SK-MEL-5 (cell line): ENCODE measurements at regions not wholly inside any gene's neighbourhood (a gene's known extent, or its start where the extent isn't known, plus 50 kb on each side); places are given as distances from the start of the nearest gene placed in this dataset.
"Not testable (repeated sequence)": the region's sequence is repeated elsewhere in the genome, so short reads cannot be mapped to it uniquely, and the experiment has no call there.

Source experiments
- DNase-seq: peaks from one replicate; pipeline ENCODE4 v3.0.0-alpha.2; 2016; ENCODE audit warnings: low read depth, low spot score
- in situ Hi-C: cut with HindIII; loops from 2 replicates; pipeline ENCODE4 v1.10.0; 2016; ENCODE audit warnings: low sequenced_read_pairs, high pct_unique_total_duplicates, low pct_unique_long_range_greater_than_20kb

DNA sequence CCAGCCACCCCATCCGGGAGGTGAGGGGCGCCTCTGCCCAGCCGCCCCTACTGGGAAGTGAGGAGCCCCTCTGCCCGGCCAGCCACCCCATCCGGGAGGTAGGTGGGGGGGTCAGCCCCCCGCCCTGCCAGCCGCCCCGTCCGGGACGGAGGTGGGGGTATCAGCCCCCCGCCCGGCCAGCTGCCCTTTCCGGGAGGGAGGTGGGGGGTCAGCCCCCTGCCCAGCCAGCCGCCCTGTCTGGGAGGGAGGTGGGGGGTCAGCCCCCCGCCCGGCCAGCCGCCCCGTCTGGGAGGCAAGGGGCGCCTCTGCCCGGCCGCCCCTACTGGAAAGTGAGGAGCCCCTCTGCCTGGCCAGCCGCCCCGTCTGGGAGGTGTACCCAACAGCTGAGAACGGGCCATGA, 299.4 kb upstream of the RORB start:
- in situ Hi-C loops, DNase-seq: not testable (repeated sequence)

DNA sequence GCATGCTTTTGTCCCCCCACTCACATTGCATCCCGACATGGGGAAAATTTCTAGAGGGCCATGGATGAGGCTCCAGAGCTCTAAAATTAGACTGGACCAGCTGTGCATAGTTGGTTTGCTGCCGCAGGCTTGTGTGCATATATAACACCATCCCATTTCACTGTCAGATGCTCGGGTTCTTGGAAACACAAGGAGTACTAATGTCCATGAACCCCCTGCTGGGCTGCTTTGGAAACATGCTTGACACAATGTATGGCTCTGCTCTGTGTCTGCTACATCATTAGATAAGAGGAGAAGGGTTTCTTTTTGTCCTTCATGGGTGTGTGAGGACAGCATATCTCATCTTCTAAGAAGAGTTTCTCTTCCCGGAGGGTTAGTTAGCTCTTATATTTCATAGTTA, 292.1 kb upstream of the RORB start:
- in situ Hi-C loops = no loop called here
- peak; percentile 38 for DNase-seq

DNA sequence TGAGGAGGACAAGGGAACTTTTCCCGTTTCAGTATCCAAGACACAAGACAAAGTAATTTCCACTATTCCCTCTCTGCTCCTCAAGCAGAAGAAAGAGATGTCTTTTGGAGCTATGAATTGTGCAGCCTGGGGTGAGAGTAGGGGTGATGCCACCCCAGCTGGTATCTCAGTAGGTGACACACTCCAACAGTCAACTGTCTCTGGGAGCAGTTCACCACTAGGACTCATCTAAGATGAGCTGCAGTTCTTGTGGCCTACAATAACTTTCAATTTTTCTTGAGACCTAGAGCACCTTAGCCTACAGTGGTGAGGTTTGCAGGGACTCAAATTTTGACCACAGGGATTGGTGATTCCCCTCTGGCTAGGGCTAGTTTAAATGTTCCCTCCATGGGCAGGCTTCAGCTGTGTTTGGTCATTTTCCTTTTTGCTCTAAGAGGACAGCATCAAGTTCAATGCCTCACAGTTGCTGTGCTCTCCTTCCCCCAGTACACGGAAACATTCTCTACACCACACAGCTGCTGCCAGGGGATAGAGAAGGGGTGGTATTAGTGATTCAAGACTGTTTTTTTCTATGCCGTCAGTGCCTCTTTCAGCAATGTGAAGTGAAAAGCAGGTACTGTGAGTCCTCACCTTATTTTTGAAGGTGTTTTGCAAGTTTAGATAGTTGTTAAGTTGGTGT, 278.6 kb upstream of the RORB start:
- in situ Hi-C loops = no loop called here

GRCh38 chr9:74220327-74220726, 276.8 kb upstream of the RORB start:
- in situ Hi-C loops = no loop called here
- no peak for DNase-seq

More for the DNA sequence above, 278.6 kb upstream of the RORB start:
- DNase-seq = no peak

DNA sequence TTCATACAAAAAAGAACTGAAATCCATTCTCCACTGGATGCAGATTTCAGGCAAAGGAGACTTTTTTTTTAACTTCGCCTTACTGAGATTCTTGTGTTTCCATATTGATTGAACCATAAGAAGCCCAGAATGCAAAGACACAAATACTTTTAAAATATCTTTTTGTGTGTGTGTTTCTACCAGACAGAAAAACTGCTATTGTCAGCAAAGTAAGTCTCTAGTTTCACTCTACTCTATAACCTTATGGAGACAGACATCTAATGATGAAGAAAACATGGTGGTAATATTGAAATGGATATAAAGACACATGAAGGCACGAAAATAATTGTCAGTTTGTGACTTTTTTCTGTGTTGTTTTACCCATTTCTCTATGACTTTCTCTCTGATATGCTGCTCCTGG, 260.3 kb upstream of the RORB start:
- in situ Hi-C loops = no loop called here
- DNase-seq = no peak

- in situ Hi-C loops = no loop called here
- DNase-seq = no peak
Observed at GRCh38 chr9:74245866-74246497, 251.2 kb upstream of the RORB start.

DNA sequence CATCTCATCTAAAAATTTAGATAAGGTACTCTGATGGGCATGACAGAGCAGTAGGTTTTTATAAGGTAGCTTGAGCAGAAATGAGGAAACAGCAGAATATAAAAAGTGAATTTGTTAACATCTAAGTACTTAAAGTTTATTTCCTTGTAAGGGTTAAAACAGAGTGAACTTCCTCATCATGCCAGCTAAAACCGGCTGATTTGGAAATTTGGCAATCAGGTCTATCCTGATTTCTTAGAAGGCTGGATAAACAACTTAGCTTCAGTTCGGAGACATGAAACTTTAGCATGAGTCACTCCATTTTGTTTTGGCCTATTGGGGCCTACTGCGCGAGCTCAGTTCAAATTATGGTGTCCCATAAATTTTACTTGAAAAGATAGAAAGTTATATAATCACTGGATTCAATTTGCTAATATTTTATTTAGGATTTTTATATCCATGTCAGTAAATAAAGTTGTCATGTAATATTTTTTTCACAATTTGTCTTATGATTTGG, 241.6 kb upstream of the RORB start:
- DNase-seq = no peak
- in situ Hi-C loops = no loop called here

GRCh38 chr9:74275872-74276508, 221.1 kb upstream of the RORB start:
- no peak for DNase-seq

GRCh38 chr9:74277532-74277931, 219.6 kb upstream of the RORB start:
- in situ Hi-C loops = no loop called here
- DNase-seq = no peak

More at GRCh38 chr9:74275872-74276508, 221.1 kb upstream of the RORB start:
- in situ Hi-C loops = no loop called here

DNA sequence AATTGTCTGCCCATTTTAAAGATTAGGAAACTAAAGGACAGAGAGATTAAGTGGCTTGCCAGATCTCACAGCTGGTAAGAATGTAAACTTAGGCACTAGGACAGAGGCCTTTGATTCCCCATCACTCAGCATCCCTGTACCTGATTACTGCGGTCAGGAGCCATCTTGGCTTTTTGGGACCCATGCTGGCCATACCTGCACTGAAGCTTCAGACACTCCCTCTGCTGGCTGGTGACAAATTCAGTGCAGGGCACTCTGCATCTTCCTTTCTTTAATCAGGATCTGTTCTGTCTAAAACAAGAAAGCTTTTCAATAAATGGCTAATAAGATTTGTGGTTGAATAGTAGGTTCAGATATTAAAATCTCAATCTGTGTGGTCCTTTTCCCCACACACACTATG, 215.5 kb upstream of the RORB start:
- DNase-seq = peak; percentile 42
- in situ Hi-C loops = no loop called here

GRCh38 chr9:74282526-74283253, 214.4 kb upstream of the RORB start:
- no peak for DNase-seq
- in situ Hi-C loops = no loop called here

- DNase-seq = peak; percentile 56
- in situ Hi-C loops = no loop called here
Observed at GRCh38 chr9:74284581-74285450, 212.3 kb upstream of the RORB start.

GRCh38 chr9:74293479-74293878, 203.7 kb upstream of the RORB start:
- DNase-seq = no peak
- in situ Hi-C loops = no loop called here

DNA sequence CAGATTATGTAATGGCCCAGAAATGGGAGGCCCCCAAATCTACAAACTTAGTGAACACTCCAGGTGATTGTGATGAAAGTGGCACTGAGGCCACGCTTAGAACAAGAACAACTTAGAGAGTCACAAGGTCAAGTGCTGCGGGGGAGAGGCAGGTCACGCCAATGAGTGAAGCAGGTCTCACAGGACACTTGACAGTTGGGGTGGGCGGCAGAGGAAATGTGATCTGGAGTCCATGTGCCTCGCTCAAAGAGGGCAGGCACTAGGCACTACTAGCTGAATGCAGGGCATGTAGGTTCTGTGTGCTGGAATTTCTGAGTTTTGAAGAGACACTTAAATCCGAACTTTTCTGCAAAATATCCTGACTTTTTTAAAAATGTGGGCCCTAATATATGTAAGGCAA, 193.2 kb upstream of the RORB start:
- DNase-seq = no peak
- in situ Hi-C loops = no loop called here

- in situ Hi-C loops = no loop called here
Observed at GRCh38 chr9:74304598-74304997, 192.5 kb upstream of the RORB start.

DNA sequence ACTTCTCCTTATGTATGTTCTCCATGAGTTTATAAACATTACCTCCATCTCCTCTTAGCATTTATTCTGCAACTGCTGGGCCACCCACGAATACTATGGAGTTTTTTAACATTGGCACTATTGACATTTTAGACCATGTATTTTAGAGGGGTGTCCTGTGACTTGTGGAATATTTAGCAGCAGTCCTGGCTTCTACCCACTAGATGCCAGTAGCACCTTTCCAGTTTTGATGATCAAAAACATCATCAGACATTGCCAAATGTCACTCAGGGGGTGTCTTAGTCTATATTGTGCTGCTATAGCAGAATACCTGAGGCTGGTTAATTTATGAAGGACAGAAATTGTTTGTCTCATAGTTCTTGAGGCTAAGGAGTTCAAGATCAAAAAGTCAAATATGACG, 187.5 kb upstream of the RORB start:
- in situ Hi-C loops = no loop called here
- DNase-seq = peak; percentile 8

More at GRCh38 chr9:74304598-74304997, 192.5 kb upstream of the RORB start:
- DNase-seq = no peak

- in situ Hi-C loops = no loop called here
- DNase-seq = no peak
Observed at GRCh38 chr9:74317235-74317634, 179.9 kb upstream of the RORB start.
